ENCODE measurements at regions not wholly inside any gene's neighbourhood (a gene's known extent, or its start where the extent isn't known, plus 50 kb on each side); places are given as distances from the start of the nearest gene placed in this dataset.

DNA sequence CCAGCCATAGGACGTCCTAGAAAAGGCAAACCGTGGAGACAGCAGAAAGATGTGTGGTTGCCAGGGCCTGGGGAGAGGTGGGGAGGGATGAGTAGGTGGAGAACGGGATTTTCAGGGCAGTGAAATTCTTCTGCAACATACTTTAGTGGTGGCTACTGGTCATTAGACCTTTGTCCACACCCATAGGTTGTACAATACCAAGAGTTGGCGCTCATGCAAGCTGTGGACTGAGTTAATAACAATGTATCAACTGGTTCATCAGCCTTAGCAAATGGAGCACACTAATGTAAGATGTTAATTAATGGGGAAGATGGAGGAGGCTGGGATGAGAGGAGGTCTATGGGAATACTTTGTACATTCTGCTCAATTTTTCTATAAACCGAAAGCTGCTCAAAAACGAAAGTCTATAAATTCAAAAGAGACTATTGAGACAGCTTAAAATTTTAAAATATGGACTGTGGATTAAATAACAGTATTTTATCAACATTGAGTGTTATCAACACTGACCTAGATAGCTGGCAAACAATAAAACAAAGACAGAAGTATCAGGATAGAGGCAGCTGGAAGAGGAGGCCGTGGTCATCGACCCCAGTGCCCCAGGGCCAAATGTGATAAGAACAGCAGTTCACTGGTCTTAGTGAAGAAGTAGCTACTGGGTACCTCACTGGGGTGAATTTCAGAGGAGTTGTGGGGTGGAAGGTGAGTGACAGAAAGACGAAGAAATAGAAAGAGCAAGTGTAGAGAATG lies 90.9 kb downstream of the SYNE3 start:
- ChIA-PET CTCF (no interaction called here), POLR2A (interaction anchor here (0.7 kb wide), 1 partner anchor 38 kb away, joined by 3 read pairs; no protein-coding TSS in a partner anchor)
- ATAC-seq (ENCODE audit: poor library complexity) (no peak), DNase-seq (no peak)
- Histone ChIP-seq H3K27ac (ENCODE audit: low read depth in 1 of 2, low read length in 2 of 2) (no peak overlapping the region), H3K4me1 (ENCODE audit: insufficient read depth, low read length) (peaks cover 2% of the 10 kb centered on the region), H3K27me3 (ENCODE audit: control insufficient read depth in 1 of 2, insufficient read depth in 2 of 2, low read length in 2 of 2) (no peaks in the 10 kb centered on the region), H3K9me3 (ENCODE audit: control insufficient read depth in 1 of 2, insufficient read depth in 1 of 2, low read length in 2 of 2) (no peaks in the 10 kb centered on the region), H3K4me3 (ENCODE audit: low read length) (no peak overlapping the region), H3K36me3 (ENCODE audit: insufficient read depth, low read length) (peaks cover 51% of the 10 kb centered on the region)
- intact Hi-C loops (cut with DNase I, micrococcal nuclease): loop anchor here (5.0 kb wide), 3 partner anchors 257 to 567 kb away; no protein-coding TSS in a partner anchor
- TF ChIP-seq CTCF (IDR thresholded peaks at IDR 0.05): no peak
- Mint-ChIP-seq H3K27me3 (no peaks in the 10 kb centered on the region), H3K36me3 (ENCODE audit: low read depth) (peaks cover 71% of the 10 kb centered on the region), H3K4me1 (ENCODE audit: low read depth) (no peaks in the 10 kb centered on the region), H3K27ac (no peak overlapping the region), H3K4me3 (no peak overlapping the region), H3K9me3 (no peaks in the 10 kb centered on the region)

DNA sequence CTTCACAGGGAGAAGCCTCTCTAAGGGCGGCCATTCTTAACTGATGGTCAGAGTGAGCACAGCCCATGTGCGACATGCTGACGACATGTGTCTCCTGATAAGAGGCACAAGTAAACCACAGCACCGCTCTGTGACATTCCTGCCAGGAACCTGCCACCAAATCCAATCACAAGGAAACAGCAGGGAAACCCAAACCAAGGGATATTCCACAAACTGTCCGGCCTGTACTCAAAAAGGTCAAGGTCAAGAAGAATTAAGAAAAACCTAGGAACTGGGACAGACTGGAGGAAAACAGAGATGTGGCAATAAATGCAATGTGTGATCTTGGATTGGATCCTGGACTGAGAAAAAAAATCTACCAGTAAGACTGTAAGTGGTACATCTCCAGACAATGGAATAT lies 91.9 kb downstream of the SYNE3 start:
- Histone ChIP-seq H3K9me3 (ENCODE audit: control insufficient read depth in 1 of 2, insufficient read depth in 1 of 2, low read length in 2 of 2) (no peaks in the 10 kb centered on the region), H3K4me1 (ENCODE audit: insufficient read depth, low read length) (peaks cover 2% of the 10 kb centered on the region), H3K36me3 (ENCODE audit: insufficient read depth, low read length) (peaks cover 54% of the 10 kb centered on the region), H3K4me3 (ENCODE audit: low read length) (no peak overlapping the region), H3K27ac (ENCODE audit: low read depth in 1 of 2, low read length in 2 of 2) (no peak overlapping the region), H3K27me3 (ENCODE audit: control insufficient read depth in 1 of 2, insufficient read depth in 2 of 2, low read length in 2 of 2) (no peaks in the 10 kb centered on the region)
- Mint-ChIP-seq H3K4me3 (no peak overlapping the region), H3K9me3 (no peaks in the 10 kb centered on the region), H3K27me3 (no peaks in the 10 kb centered on the region), H3K27ac (no peak overlapping the region), H3K36me3 (ENCODE audit: low read depth) (peaks cover 72% of the 10 kb centered on the region), H3K4me1 (ENCODE audit: low read depth) (no peaks in the 10 kb centered on the region)
- ATAC-seq (ENCODE audit: poor library complexity) (no peak), DNase-seq (no peak)
- intact Hi-C loops (cut with DNase I, micrococcal nuclease): no loop called here
- CTCF ChIA-PET: no interaction called here
- POLR2A ChIA-PET: no interaction called here
- TF ChIP-seq CTCF (IDR thresholded peaks at IDR 0.05): no peak

DNA sequence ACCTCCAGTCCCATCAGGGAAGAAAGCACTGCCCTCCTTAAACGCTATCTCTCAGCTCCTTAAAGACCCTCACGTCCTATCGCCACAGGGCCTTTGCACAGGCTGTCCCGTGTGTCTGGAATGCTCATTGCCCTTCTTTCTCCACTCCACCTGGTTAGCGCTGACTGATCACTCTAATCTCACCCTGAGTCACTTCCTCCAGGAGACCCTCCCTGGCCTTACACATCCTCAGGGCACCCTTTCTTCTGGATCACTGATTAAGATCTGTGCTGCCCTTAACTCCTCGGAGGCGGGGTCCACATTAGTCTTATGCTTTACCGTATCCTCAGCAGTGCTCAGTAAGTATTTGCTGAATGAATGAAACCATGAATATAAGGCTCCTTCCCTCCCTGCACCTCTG lies 94.7 kb downstream of the SYNE3 start:
- Mint-ChIP-seq H3K27ac (no peak overlapping the region), H3K36me3 (ENCODE audit: low read depth) (peaks cover 76% of the 10 kb centered on the region), H3K27me3 (no peaks in the 10 kb centered on the region), H3K4me1 (ENCODE audit: low read depth) (no peaks in the 10 kb centered on the region), H3K4me3 (no peak overlapping the region), H3K9me3 (no peaks in the 10 kb centered on the region)
- intact Hi-C loops (cut with DNase I, micrococcal nuclease): no loop called here
- Histone ChIP-seq H3K4me3 (ENCODE audit: low read length) (no peak overlapping the region), H3K4me1 (ENCODE audit: insufficient read depth, low read length) (no peaks in the 10 kb centered on the region), H3K9me3 (ENCODE audit: control insufficient read depth in 1 of 2, insufficient read depth in 1 of 2, low read length in 2 of 2) (no peaks in the 10 kb centered on the region), H3K36me3 (ENCODE audit: insufficient read depth, low read length) (peaks cover 58% of the 10 kb centered on the region), H3K27me3 (ENCODE audit: control insufficient read depth in 1 of 2, insufficient read depth in 2 of 2, low read length in 2 of 2) (no peaks in the 10 kb centered on the region), H3K27ac (ENCODE audit: low read depth in 1 of 2, low read length in 2 of 2) (no peak overlapping the region)
- ChIA-PET POLR2A (no interaction called here), CTCF (no interaction called here)
- DNase-seq (no peak), ATAC-seq (ENCODE audit: poor library complexity) (no peak)
- no peak for TF ChIP-seq CTCF (IDR thresholded peaks at IDR 0.05)

All from CD4-positive, alpha-beta T cell (primary cell).